Body of pancreas (tissue), 4 donors: ENCODE measurements at regions not wholly inside any gene's neighbourhood (a gene's known extent, or its start where the extent isn't known, plus 50 kb on each side); places are given as distances from the start of the nearest gene placed in this dataset.

Experiments used
- CTCF ChIP-seq, 7 experiments: fragments of 450-650 bp in 4 of 7; fragments of 200-600 bp in 3 of 7; sonication (generic) in 3 of 7; IDR thresholded peaks; one replicate each; pipeline ENCODE4 v1.5.1; 2016 to 2019; ENCODE audit warnings: antibody characterized with exemption in 7 of 7
- POLR2A ChIP-seq, 3 donors: fragments of 450-650 bp; IDR thresholded peaks; one replicate each; pipeline ENCODE4 v1.6.1; 2016; ENCODE audit warnings: antibody characterized with exemption in 3 of 3, mild to moderate bottlenecking in 2 of 3

GRCh38 chr10:75297021-75297599 lies 61.4 kb upstream of the COMTD1 start:
- TF ChIP-seq CTCF (IDR thresholded peaks at IDR 0.05) (no peak), POLR2A (IDR thresholded peaks at IDR 0.05) (no peak)
